H9 (cell line): ENCODE measurements at regions not wholly inside any gene's neighbourhood (a gene's known extent, or its start where the extent isn't known, plus 50 kb on each side); places are given as distances from the start of the nearest gene placed in this dataset.

Experiments used
- DNase-seq: peaks from one replicate; pipeline ENCODE4 v3.0.0-alpha.2; 2017
- H2AFZ ChIP-seq: one replicate; pipeline ENCODE4 v1.6.1; 2013; ENCODE audit warnings: mild to moderate bottlenecking, low read length, control low read depth, moderate library complexity
- H2AK5ac ChIP-seq: 2 replicates; pipeline ENCODE4 v1.6.1; 2013; ENCODE audit warnings: low read length, control low read depth, mixed read lengths; ENCODE audit not compliant: insufficient read length
- H2BK120ac ChIP-seq: one replicate; pipeline ENCODE4 v1.6.1; 2013; ENCODE audit warnings: low read depth, mild to moderate bottlenecking, low read length, control low read depth, inconsistent platforms; ENCODE audit not compliant: poor library complexity, severe bottlenecking
- H2BK12ac ChIP-seq: 2 replicates; pipeline ENCODE4 v1.6.1; 2013; ENCODE audit warnings: low read length, control low read depth, mixed read lengths, low read depth; ENCODE audit not compliant: insufficient read length
- H2BK15ac ChIP-seq: 2 replicates; pipeline ENCODE4 v1.6.1; 2013; ENCODE audit warnings: low read depth, low read length, control low read depth
- H2BK20ac ChIP-seq: one replicate; pipeline ENCODE4 v1.6.1; 2013; ENCODE audit warnings: low read depth, mild to moderate bottlenecking, low read length, control low read depth, inconsistent platforms; ENCODE audit not compliant: poor library complexity, severe bottlenecking
- H2BK5ac ChIP-seq: 2 replicates; pipeline ENCODE4 v1.6.1; 2013; ENCODE audit warnings: low read length, control low read depth, mixed read lengths; ENCODE audit not compliant: insufficient read length
- H3K14ac ChIP-seq: 2 replicates; pipeline ENCODE4 v1.6.1; 2013; ENCODE audit warnings: low read length, control low read depth; ENCODE audit not compliant: insufficient read depth
- H3K18ac ChIP-seq: 2 replicates; pipeline ENCODE4 v1.6.1; 2013; ENCODE audit warnings: low read depth, mild to moderate bottlenecking, mixed read lengths, low read length, control low read depth; ENCODE audit not compliant: insufficient read length
- H3K23ac ChIP-seq: 2 replicates; pipeline ENCODE4 v1.6.1; 2013; ENCODE audit warnings: low read length, control low read depth, mixed read lengths, low read depth; ENCODE audit not compliant: insufficient read length
- H3K23me2 ChIP-seq: 2 replicates; pipeline ENCODE4 v1.6.1; 2013; ENCODE audit warnings: low read depth, mild to moderate bottlenecking, mixed read lengths, low read length, control low read depth; ENCODE audit not compliant: insufficient read length, poor library complexity, severe bottlenecking
- H3K27ac ChIP-seq: 2 replicates; pipeline ENCODE4 v1.5.1; 2013; ENCODE audit warnings: low read length, control low read depth, mixed read lengths, low read depth; ENCODE audit not compliant: insufficient read length
- H3K27me3 ChIP-seq: 2 replicates; pipeline ENCODE4 v1.6.1; 2013; ENCODE audit warnings: low read length, control low read depth, inconsistent platforms; ENCODE audit not compliant: insufficient read depth
- H3K4ac ChIP-seq: 2 replicates; pipeline ENCODE4 v1.6.1; 2013; ENCODE audit warnings: low read depth, mild to moderate bottlenecking, control low read depth, inconsistent platforms, low read length, moderate library complexity
- H3K4me1 ChIP-seq: 2 replicates; pipeline ENCODE4 v1.6.1; 2013; ENCODE audit warnings: low read length, control low read depth, inconsistent platforms; ENCODE audit not compliant: insufficient read depth
- H3K4me2 ChIP-seq: 2 replicates; pipeline ENCODE4 v1.6.1; 2013; ENCODE audit warnings: low read length, control low read depth, mixed read lengths; ENCODE audit not compliant: insufficient read length, insufficient read depth
- H3K56ac ChIP-seq: 2 replicates; pipeline ENCODE4 v1.6.1; 2013; ENCODE audit warnings: low read depth, mild to moderate bottlenecking, mixed read lengths, low read length, control low read depth; ENCODE audit not compliant: insufficient read length
- H3K79me1 ChIP-seq: 2 replicates; pipeline ENCODE4 v1.6.1; 2013; ENCODE audit warnings: low read depth, mild to moderate bottlenecking, moderate library complexity, low read length, control low read depth, inconsistent platforms; ENCODE audit not compliant: insufficient read depth, poor library complexity, severe bottlenecking
- H3K79me2 ChIP-seq: 2 replicates; pipeline ENCODE4 v1.6.1; 2013; ENCODE audit warnings: low read length, control low read depth, inconsistent platforms; ENCODE audit not compliant: insufficient read depth
- H3K9ac ChIP-seq: 2 replicates; pipeline ENCODE4 v1.6.1; 2013; ENCODE audit warnings: low read length, control low read depth, mixed read lengths; ENCODE audit not compliant: insufficient read length; ENCODE audit errors: extremely low read depth
- H3K9me3 ChIP-seq: one replicate; pipeline ENCODE4 v1.6.1; 2013; ENCODE audit warnings: low read depth, low read length, inconsistent platforms; ENCODE audit not compliant: control insufficient read depth
- H3T11ph ChIP-seq: one replicate; pipeline ENCODE4 v1.6.1; 2013; ENCODE audit warnings: mild to moderate bottlenecking, low read length, control low read depth, inconsistent platforms
- H4K20me1 ChIP-seq: one replicate; pipeline ENCODE4 v1.6.1; 2013; ENCODE audit not compliant: control insufficient read depth, insufficient read length, insufficient read depth
- H4K5ac ChIP-seq: 2 replicates; pipeline ENCODE4 v1.6.1; 2013; ENCODE audit warnings: low read depth, mild to moderate bottlenecking, mixed read lengths, low read length, control low read depth; ENCODE audit not compliant: insufficient read length
- H4K8ac ChIP-seq: replicated peaks from 2 replicates; pipeline ENCODE4 v1.6.1; 2013; ENCODE audit warnings: low read length, control low read depth, mixed read lengths, low read depth; ENCODE audit not compliant: insufficient read length
- H4K91ac ChIP-seq: 2 replicates; pipeline ENCODE4 v1.6.1; 2013; ENCODE audit warnings: low read depth, mild to moderate bottlenecking, moderate library complexity, mixed read lengths, low read length, control low read depth; ENCODE audit not compliant: insufficient read length
- H3K27ac Mint-ChIP-seq, 3 experiments: 2 replicates in 2 of 3; 3 replicates in 1 of 3; pipeline ENCODE4 v1.8.0; 2020 to 2021; ENCODE audit warnings: mixed read lengths in 3 of 3, mild to moderate bottlenecking in 1 of 3, moderate library complexity in 1 of 3
- H3K27me3 Mint-ChIP-seq: 2 replicates; pipeline ENCODE4 v1.8.0; 2021; ENCODE audit warnings: low read depth, mild to moderate bottlenecking, moderate library complexity, mixed read lengths
- H3K36me3 Mint-ChIP-seq, 3 experiments: 2 replicates in 2 of 3; 3 replicates in 1 of 3; pipeline ENCODE4 v1.8.0; 2020 to 2021; ENCODE audit warnings: low read depth in 3 of 3, mixed read lengths in 3 of 3; ENCODE audit not compliant: insufficient read depth in 1 of 3
- H3K4me1 Mint-ChIP-seq, 2 experiments: 2 replicates each; pipeline ENCODE4 v1.8.0; 2020; ENCODE audit warnings: mixed read lengths in 2 of 2
- H3K4me3 Mint-ChIP-seq, 2 experiments: 2 replicates in 1 of 2; 3 replicates in 1 of 2; pipeline ENCODE4 v1.8.0; 2020 to 2021; ENCODE audit warnings: mild to moderate bottlenecking in 2 of 2, mixed read lengths in 2 of 2, moderate library complexity in 1 of 2
- H3K9me3 Mint-ChIP-seq, 2 experiments: 2 replicates in 1 of 2; 3 replicates in 1 of 2; pipeline ENCODE4 v1.8.0; 2020; ENCODE audit warnings: mild to moderate bottlenecking in 2 of 2, mixed read lengths in 2 of 2, moderate library complexity in 1 of 2
- CTCF ChIP-seq: fragments of 200-600 bp; sonication (generic); conservative IDR thresholded peaks from 3 replicates; pipeline ENCODE4 v1.8.0; 2021; ENCODE audit warnings: antibody characterized with exemption, mild to moderate bottlenecking
- WGBS: extraction: QIAGEN DNeasy Blood & Tissue Kit; methylation state at CpG from one replicate; pipeline ENCODE4 v1.1.7; 2013; ENCODE audit warnings: missing lambda C conversion rate, low lambda C conversion rate, mixed read lengths; ENCODE audit not compliant: insufficient read length; ENCODE audit errors: extremely low coverage; 5-methylcytosine and 5-hydroxymethylcytosine counted together

GRCh38 chr11:113614097-113614496 lies 92.0 kb downstream of the TMPRSS5 start:
- no peaks in the 10 kb centered on the region for H4K20me1 ChIP-seq
- H2BK15ac ChIP-seq: no peak overlapping the region
- H4K91ac ChIP-seq: no peak overlapping the region
- no peak overlapping the region for H3K14ac ChIP-seq
- H3K79me1 ChIP-seq: no peaks in the 10 kb centered on the region
- no peak overlapping the region for H2AK5ac ChIP-seq
- DNase-seq: no peak
- no peaks in the 10 kb centered on the region for H3K23me2 ChIP-seq
- H2AFZ ChIP-seq: no peak overlapping the region
- no peak overlapping the region for H2BK12ac ChIP-seq
- no peak overlapping the region for H3K27ac Mint-ChIP-seq
- no peak overlapping the region for H3K56ac ChIP-seq
- H3T11ph ChIP-seq: no peak overlapping the region
- H3K9ac ChIP-seq: no peak overlapping the region
- no peak overlapping the region for H3K4ac ChIP-seq
- H4K5ac ChIP-seq: no peak overlapping the region
- WGBS: no CpG with 5 or more reads among the region's 2 CpGs
- no peak overlapping the region for H4K8ac ChIP-seq
- no peak overlapping the region for H3K27ac ChIP-seq
- H3K4me2 ChIP-seq: no peak overlapping the region
- peaks cover 2 to 7% of the 10 kb centered on the region in 2 experiments; a peak in 2 of 4 replicates for H3K4me1 Mint-ChIP-seq
- H2BK5ac ChIP-seq: no peak overlapping the region
- no peak overlapping the region for H3K23ac ChIP-seq
- no peak overlapping the region for H3K4me3 Mint-ChIP-seq
- no peaks in the 10 kb centered on the region for H3K79me2 ChIP-seq
- no peak for TF ChIP-seq CTCF
- peaks cover 0 to 2% of the 10 kb centered on the region in 2 experiments; a peak in 2 of 5 replicates for H3K9me3 Mint-ChIP-seq
- no peaks in the 10 kb centered on the region for H3K27me3 ChIP-seq
- H3K18ac ChIP-seq: no peak overlapping the region
- no peaks in the 10 kb centered on the region for H3K9me3 ChIP-seq
- H3K36me3 Mint-ChIP-seq: peaks cover 0 to 2% (median 0%) of the 10 kb centered on the region in 3 experiments; a peak in 2 of 7 replicates
- no peak overlapping the region for H2BK120ac ChIP-seq
- no peak overlapping the region for H2BK20ac ChIP-seq
- H3K4me1 ChIP-seq: no peaks in the 10 kb centered on the region
- no peaks in the 10 kb centered on the region for H3K27me3 Mint-ChIP-seq
